ENCODE measurements at regions not wholly inside any gene's neighbourhood (a gene's known extent, or its start where the extent isn't known, plus 50 kb on each side); places are given as distances from the start of the nearest gene placed in this dataset.

DNA sequence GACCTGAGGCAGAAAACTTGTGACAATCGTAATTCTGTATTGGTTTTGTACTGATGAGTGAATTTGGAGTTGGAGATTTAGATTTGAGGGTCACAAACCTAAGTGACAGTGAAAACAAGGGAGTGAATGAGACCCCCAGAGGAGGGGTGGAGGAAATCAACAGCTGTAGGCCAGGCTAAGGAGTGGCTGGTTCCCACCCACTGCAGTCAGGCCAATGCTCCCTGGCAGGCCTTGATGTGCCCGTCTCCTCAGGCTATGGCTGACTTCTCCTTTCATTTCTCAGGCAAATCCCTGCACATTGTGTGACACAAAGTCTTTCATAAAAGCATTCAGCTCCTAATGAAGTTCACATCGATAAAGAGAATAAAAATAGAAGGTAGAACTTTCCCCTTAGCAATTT is 557.6 kb downstream of the CETN3 start:
- TF ChIP-seq, protein P1, sequence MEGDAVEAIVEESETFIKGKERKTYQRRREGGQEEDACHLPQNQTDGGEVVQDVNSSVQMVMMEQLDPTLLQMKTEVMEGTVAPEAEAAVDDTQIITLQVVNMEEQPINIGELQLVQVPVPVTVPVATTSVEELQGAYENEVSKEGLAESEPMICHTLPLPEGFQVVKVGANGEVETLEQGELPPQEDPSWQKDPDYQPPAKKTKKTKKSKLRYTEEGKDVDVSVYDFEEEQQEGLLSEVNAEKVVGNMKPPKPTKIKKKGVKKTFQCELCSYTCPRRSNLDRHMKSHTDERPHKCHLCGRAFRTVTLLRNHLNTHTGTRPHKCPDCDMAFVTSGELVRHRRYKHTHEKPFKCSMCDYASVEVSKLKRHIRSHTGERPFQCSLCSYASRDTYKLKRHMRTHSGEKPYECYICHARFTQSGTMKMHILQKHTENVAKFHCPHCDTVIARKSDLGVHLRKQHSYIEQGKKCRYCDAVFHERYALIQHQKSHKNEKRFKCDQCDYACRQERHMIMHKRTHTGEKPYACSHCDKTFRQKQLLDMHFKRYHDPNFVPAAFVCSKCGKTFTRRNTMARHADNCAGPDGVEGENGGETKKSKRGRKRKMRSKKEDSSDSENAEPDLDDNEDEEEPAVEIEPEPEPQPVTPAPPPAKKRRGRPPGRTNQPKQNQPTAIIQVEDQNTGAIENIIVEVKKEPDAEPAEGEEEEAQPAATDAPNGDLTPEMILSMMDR (IDR thresholded peaks at IDR 0.05) = no peak
- no peak for TF ChIP-seq POLR2AphosphoS5 (IDR thresholded peaks at IDR 0.05)

Data from esophagus muscularis mucosa (tissue), 3 donors.